Ovary (tissue), 7 donors: ENCODE measurements at regions not wholly inside any gene's neighbourhood (a gene's known extent, or its start where the extent isn't known, plus 50 kb on each side); places are given as distances from the start of the nearest gene placed in this dataset.

Experiments used
- DNase-seq, 5 donors: peaks; one replicate each; pipeline ENCODE4 v3.0.0-alpha.2; 2019 to 2020
- H3K27ac ChIP-seq, 2 donors: fragments of 200-600 bp; one replicate each; pipeline versions ENCODE4 v1.5.1 to v1.8.0; 2019 to 2022
- H3K27me3 ChIP-seq: fragments of 200-600 bp; one replicate; pipeline ENCODE4 v1.8.0; 2022
- H3K36me3 ChIP-seq: fragments of 200-600 bp; sonication (generic); one replicate; pipeline ENCODE4 v1.5.1; 2019
- H3K4me1 ChIP-seq: one replicate; pipeline ENCODE4 v1.8.1; 2013; ENCODE audit warnings: mild to moderate bottlenecking, moderate library complexity; ENCODE audit not compliant: insufficient read depth
- H3K4me3 ChIP-seq: fragments of 200-600 bp; sonication (generic); one replicate; pipeline ENCODE4 v1.5.1; 2017
- H3K9me3 ChIP-seq, 2 donors: fragments of 200-600 bp in 1 of 2; sonication (generic) in 1 of 2; one replicate each; pipeline versions ENCODE4 v1.5.1 to v1.8.1; 2013 to 2019; ENCODE audit warnings: mild to moderate bottlenecking in 1 of 2, moderate library complexity in 1 of 2
- CTCF ChIP-seq, 3 donors: fragments of 450-650 bp in 2 of 3; fragments of 200-600 bp in 1 of 3; IDR thresholded peaks; one replicate each; pipeline versions ENCODE4 v1.5.1 to v1.8.0; 2016 to 2022; ENCODE audit warnings: antibody characterized with exemption in 3 of 3, mild to moderate bottlenecking in 1 of 3
- EP300 ChIP-seq: sonication (generic); formaldehyde crosslinking; IDR thresholded peaks from one replicate; pipeline ENCODE4 v1.6.1; 2017; ENCODE audit warnings: antibody characterized with exemption
- POLR2A ChIP-seq: fragments of 450-650 bp; IDR thresholded peaks from one replicate; pipeline ENCODE4 v1.6.1; 2017; ENCODE audit warnings: antibody characterized with exemption, mild to moderate bottlenecking, moderate library complexity
- WGBS, 3 donors: extraction: QIAGEN DNeasy Blood & Tissue Kit in 1 of 3; methylation state at CpG; one replicate each; pipeline versions ENCODE4 v1.1.5 to v1.1.7; 2013 to 2017; 5-methylcytosine and 5-hydroxymethylcytosine counted together
- intact Hi-C, 4 donors: fragments of 100-400 bp; cut with DNase I; formaldehyde crosslinking; loops; one replicate each; pipeline versions ENCODE4 v1.11.0 to v1.15.1; 2022 to 2023
- donor health status: DM: no; HTN: no; CAD: no; lungs with moderate emphysema.
- donor health status: DM: no; HTN: no; CAD: no.
- donor health status: Bipolar disorder and iron deficiency.
- donor health status: DM: no; HTN: no; CAD: no.
- donor health status: DM: yes; HTN: yes; CAD: no.

GRCh38 chrX:36927712-36928111 lies 80.5 kb upstream of the FAM47C start:
- Histone ChIP-seq H3K27ac (no peak overlapping the region), H3K4me1 (no peaks in the 10 kb centered on the region), H3K4me3 (no peak overlapping the region), H3K36me3 (no peaks in the 10 kb centered on the region), H3K9me3 (peaks cover 0 to 2% of the 10 kb centered on the region in 2 donors), H3K27me3 (no peaks in the 10 kb centered on the region)
- TF ChIP-seq POLR2A: no peak
- TF ChIP-seq EP300: no peak
- TF ChIP-seq CTCF (IDR thresholded peaks at IDR 0.05): no peak
- intact Hi-C loops: no loop called here
- DNase-seq: no peak
- WGBS, 3 donors: 34 to 44% (median 36%) methylated on average over 1 of the region's 1 CpG

- H3K4me3 ChIP-seq: no peak overlapping the region
- H3K27me3 ChIP-seq: no peaks in the 10 kb centered on the region
- TF ChIP-seq EP300 (no peak), CTCF (IDR thresholded peaks at IDR 0.05) (no peak), POLR2A (no peak)
- peaks cover 0 to 2% of the 10 kb centered on the region in 2 donors for H3K9me3 ChIP-seq
- 27 to 34% (median 33%) methylated on average over 1 of the region's 1 CpG for WGBS, 3 donors
- DNase-seq: no peak
- intact Hi-C loops: no loop called here
- no peaks in the 10 kb centered on the region for H3K36me3 ChIP-seq
- H3K27ac ChIP-seq: no peak overlapping the region
- H3K4me1 ChIP-seq: no peaks in the 10 kb centered on the region
Measured at GRCh38 chrX:36930491-36930890, 77.7 kb upstream of the FAM47C start.

GRCh38 chrX:36947214-36947613 lies 61.0 kb upstream of the FAM47C start:
- no peak overlapping the region for H3K4me3 ChIP-seq
- no peaks in the 10 kb centered on the region for H3K9me3 ChIP-seq
- no peaks in the 10 kb centered on the region for H3K36me3 ChIP-seq
- no peaks in the 10 kb centered on the region for H3K4me1 ChIP-seq
- TF ChIP-seq POLR2A: no peak
- TF ChIP-seq EP300: no peak
- TF ChIP-seq CTCF (IDR thresholded peaks at IDR 0.05): no peak
- intact Hi-C loops: no loop called here
- no peak overlapping the region for H3K27ac ChIP-seq
- WGBS, 3 donors: 66 to 76% (median 72%) methylated on average over 5 of the region's 5 CpGs
- no peaks in the 10 kb centered on the region for H3K27me3 ChIP-seq
- DNase-seq: no peak

GRCh38 chrX:36950495-36951253 lies 57.5 kb upstream of the FAM47C start:
- Histone ChIP-seq H3K4me1 (no peaks in the 10 kb centered on the region), H3K9me3 (no peaks in the 10 kb centered on the region), H3K27ac (no peak overlapping the region), H3K36me3 (no peaks in the 10 kb centered on the region), H3K27me3 (no peaks in the 10 kb centered on the region), H3K4me3 (no peak overlapping the region)
- WGBS, 3 donors: 20 to 34% (median 33%) methylated on average over 4 of the region's 4 CpGs
- intact Hi-C loops: no loop called here
- TF ChIP-seq EP300: no peak
- TF ChIP-seq POLR2A: no peak
- no peak for TF ChIP-seq CTCF (IDR thresholded peaks at IDR 0.05)
- no peak for DNase-seq
